ENCODE measurements at regions not wholly inside any gene's neighbourhood (a gene's known extent, or its start where the extent isn't known, plus 50 kb on each side); places are given as distances from the start of the nearest gene placed in this dataset.

GRCh38 chr3:61493339-61493738 lies 68.0 kb upstream of the PTPRG start:
- TF ChIP-seq POLR2A (IDR thresholded peaks at IDR 0.05; ENCODE audit: low read depth, low read length) (no peak), SPI1 (IDR thresholded peaks at IDR 0.05; ENCODE audit: low read depth, low read length) (no peak), TAF1 (IDR thresholded peaks at IDR 0.05; ENCODE audit: low read depth, low read length) (no peak)

Data from GM12891 (cell line).